GM03348 (cell line): ENCODE measurements at regions not wholly inside any gene's neighbourhood (a gene's known extent, or its start where the extent isn't known, plus 50 kb on each side); places are given as distances from the start of the nearest gene placed in this dataset.
"Not testable (repeated sequence)": the region's sequence is repeated elsewhere in the genome, so short reads cannot be mapped to it uniquely, and the experiment has no call there.

Experiments used
- DNase-seq: peaks from one replicate; pipeline ENCODE4 v3.0.0; 2012; ENCODE audit warnings: low spot score

- DNase-seq, result not testable (repeated sequence)
These were observed 89.3 kb downstream of the KCNJ18 start for GRCh38 chr17:21781666-21782024.

- not testable (repeated sequence) for DNase-seq
These were observed 89.8 kb downstream of the KCNJ18 start for GRCh38 chr17:21782107-21782506.

- not testable (repeated sequence) for DNase-seq
These were observed 90.3 kb downstream of the KCNJ18 start for GRCh38 chr17:21782604-21783003.

- DNase-seq, result peak; percentile 1
These were observed 90.7 kb downstream of the KCNJ18 start for GRCh38 chr17:21783017-21783416.

- not testable (repeated sequence) for DNase-seq
These were observed 121.9 kb downstream of the KCNJ18 start for GRCh38 chr17:21814272-21814671.

GRCh38 chr17:21814776-21815175 lies 122.5 kb downstream of the KCNJ18 start:
- peak; percentile 2 for DNase-seq

- DNase-seq, result peak; percentile 7
These were observed 123.2 kb downstream of the KCNJ18 start for GRCh38 chr17:21815352-21816063.

- peak; percentile 1 for DNase-seq
These were observed 124.6 kb downstream of the KCNJ18 start for GRCh38 chr17:21816592-21817567.

- DNase-seq, result peak; percentile 2
These were observed 125.6 kb downstream of the KCNJ18 start for GRCh38 chr17:21817791-21818364.

GRCh38 chr17:21823090-21823489 lies 130.8 kb downstream of the KCNJ18 start:
- no peak for DNase-seq

GRCh38 chr17:21823643-21824042 lies 131.3 kb downstream of the KCNJ18 start:
- DNase-seq, result peak; percentile 0

GRCh38 chr17:21841839-21842238 lies 149.5 kb downstream of the KCNJ18 start:
- peak; percentile 0 for DNase-seq

- peak; percentile 1 for DNase-seq
These were observed 150.3 kb downstream of the KCNJ18 start for GRCh38 chr17:21842332-21843317.

- DNase-seq, result no peak
These were observed 151.1 kb downstream of the KCNJ18 start for GRCh38 chr17:21843318-21843865.

- peak; percentile 0 for DNase-seq
These were observed 151.7 kb downstream of the KCNJ18 start for GRCh38 chr17:21843951-21844590.

GRCh38 chr17:21848510-21848909 lies 156.2 kb downstream of the KCNJ18 start:
- not testable (repeated sequence) for DNase-seq

- peak; percentile 1 for DNase-seq
These were observed 156.7 kb downstream of the KCNJ18 start for GRCh38 chr17:21849030-21849429.

GRCh38 chr17:21850614-21851013 lies 158.3 kb downstream of the KCNJ18 start:
- peak; percentile 2 for DNase-seq
